Skeletal muscle satellite cell (primary cell): ENCODE measurements at regions not wholly inside any gene's neighbourhood (a gene's known extent, or its start where the extent isn't known, plus 50 kb on each side); places are given as distances from the start of the nearest gene placed in this dataset.
"Not testable (repeated sequence)": the region's sequence is repeated elsewhere in the genome, so short reads cannot be mapped to it uniquely, and the experiment has no call there.

ENCODE experiments used
- H3K27me3 ChIP-seq: 2 replicates; pipeline ENCODE4 v1.7.0; 2013; ENCODE audit warnings: low read length; ENCODE audit not compliant: control insufficient read depth, insufficient read depth
- H3K36me3 ChIP-seq: 2 replicates; pipeline ENCODE4 v1.7.0; 2013; ENCODE audit warnings: mild to moderate bottlenecking, control low read depth, low read length; ENCODE audit not compliant: insufficient read depth
- H3K4me1 ChIP-seq: 2 replicates; pipeline ENCODE4 v1.7.0; 2013; ENCODE audit warnings: low read length; ENCODE audit not compliant: control insufficient read depth, insufficient read depth
- H3K4me2 ChIP-seq: 2 replicates; pipeline ENCODE4 v1.7.0; 2013; ENCODE audit warnings: mild to moderate bottlenecking, low read length
- H3K4me3 ChIP-seq: 2 replicates; pipeline ENCODE4 v1.7.0; 2013; ENCODE audit warnings: low read length
- H3K9ac ChIP-seq: 2 replicates; pipeline ENCODE4 v1.7.0; 2013; ENCODE audit warnings: mild to moderate bottlenecking, low read depth, low read length, moderate library complexity
- H3K9me3 ChIP-seq: replicated peaks from 2 replicates; pipeline ENCODE4 v1.7.0; 2013; ENCODE audit warnings: mild to moderate bottlenecking, control low read depth, low read length

DNA sequence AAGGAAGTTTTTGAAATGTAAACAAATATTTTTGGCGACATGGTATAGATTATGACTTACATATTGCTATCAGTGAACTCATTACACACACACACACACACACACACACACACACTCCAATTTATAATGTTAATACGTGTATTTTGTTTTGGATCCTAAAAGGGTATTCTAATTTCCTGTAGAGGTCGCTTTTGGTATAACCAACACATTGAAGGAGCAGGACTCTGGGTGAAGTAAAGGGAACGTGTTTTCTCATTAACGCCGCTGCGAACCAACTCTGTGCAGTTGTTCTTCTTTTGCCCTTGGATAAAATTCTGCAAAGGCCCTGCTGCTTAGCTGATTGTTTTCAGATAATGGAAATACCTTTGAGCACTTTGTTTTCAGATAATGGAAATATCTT is 190.4 kb downstream of the PMAIP1 start:
- H3K27me3 ChIP-seq = peaks cover 42% of the 10 kb centered on the region
- H3K36me3 ChIP-seq = no peaks in the 10 kb centered on the region
- no peak overlapping the region for H3K4me3 ChIP-seq
- no peaks in the 10 kb centered on the region for H3K4me1 ChIP-seq
- H3K9me3 ChIP-seq = no peaks in the 10 kb centered on the region
- H3K4me2 ChIP-seq = no peak overlapping the region
- H3K9ac ChIP-seq = no peak overlapping the region

DNA sequence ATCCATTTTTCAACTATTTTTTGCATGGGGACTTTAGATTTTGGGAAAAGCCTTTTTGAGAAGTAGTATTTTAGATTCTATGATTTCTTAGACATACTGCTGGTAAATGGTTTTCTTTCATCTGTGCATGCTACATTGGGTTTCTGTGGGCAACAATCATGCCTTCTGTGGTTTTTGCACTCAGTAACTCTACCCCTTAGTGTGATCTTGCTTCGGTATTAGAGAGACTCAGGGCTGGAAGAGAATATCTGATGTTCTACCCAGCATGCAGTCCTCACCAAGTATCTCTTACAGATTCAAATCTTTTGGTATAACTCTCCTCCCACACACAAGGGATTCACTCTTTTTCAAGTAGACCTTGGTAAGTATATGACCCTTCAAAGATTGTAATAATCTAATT is 183.0 kb downstream of the PMAIP1 start:
- H3K4me2 ChIP-seq = no peak overlapping the region
- H3K36me3 ChIP-seq = no peaks in the 10 kb centered on the region
- no peak overlapping the region for H3K9ac ChIP-seq
- peaks cover 69% of the 10 kb centered on the region for H3K27me3 ChIP-seq
- no peaks in the 10 kb centered on the region for H3K4me1 ChIP-seq
- no peaks in the 10 kb centered on the region for H3K9me3 ChIP-seq
- no peak overlapping the region for H3K4me3 ChIP-seq

DNA sequence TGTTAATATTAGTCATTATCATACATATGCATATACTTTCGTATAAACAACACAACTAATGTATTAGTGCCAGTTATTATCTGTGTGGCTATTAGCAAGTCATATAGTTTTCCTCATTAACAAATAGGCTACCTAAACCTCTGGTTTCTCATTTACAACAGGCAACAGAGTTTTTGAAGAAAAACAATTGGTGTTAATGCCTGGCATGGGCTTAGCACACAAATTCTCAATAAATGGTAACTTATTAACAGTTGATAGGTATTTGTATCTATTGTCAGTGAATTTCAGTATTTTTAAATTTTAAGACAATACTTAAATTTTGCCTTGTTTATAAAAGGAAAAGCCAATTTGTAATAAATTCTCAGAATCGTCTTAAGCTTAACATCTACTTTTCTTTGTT is 182.5 kb downstream of the PMAIP1 start:
- H3K9ac ChIP-seq = no peak overlapping the region

DNA sequence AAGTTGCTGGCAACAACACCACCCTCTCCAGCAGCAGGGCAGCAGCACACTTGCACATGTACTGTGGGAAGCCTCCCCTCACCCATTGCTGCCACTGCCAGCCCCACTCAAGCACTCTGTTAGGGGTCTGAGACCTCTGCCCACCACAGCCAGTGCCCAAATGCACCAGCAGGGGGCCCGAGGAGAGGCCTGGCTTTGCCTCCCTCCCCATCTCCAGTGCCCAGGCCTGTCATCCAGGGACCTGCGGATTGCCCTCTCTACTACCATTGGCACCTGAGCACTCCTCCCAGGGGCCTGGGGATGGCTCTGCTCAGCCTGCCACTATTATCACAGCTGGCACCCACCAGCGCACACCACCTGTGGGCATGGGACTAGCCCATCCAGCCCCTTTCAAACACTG is 175.7 kb downstream of the PMAIP1 start:
- Histone ChIP-seq H3K36me3 (no peaks in the 10 kb centered on the region), H3K4me1 (no peaks in the 10 kb centered on the region), H3K4me2 (no peak overlapping the region), H3K9ac (no peak overlapping the region), H3K27me3 (peaks cover 30% of the 10 kb centered on the region), H3K4me3 (no peak overlapping the region), H3K9me3 (no peaks in the 10 kb centered on the region)

More for the DNA sequence above, 182.5 kb downstream of the PMAIP1 start:
- H3K4me3 ChIP-seq = no peak overlapping the region
- H3K36me3 ChIP-seq = no peaks in the 10 kb centered on the region
- H3K4me2 ChIP-seq = no peak overlapping the region
- no peaks in the 10 kb centered on the region for H3K4me1 ChIP-seq
- no peaks in the 10 kb centered on the region for H3K9me3 ChIP-seq
- peaks cover 70% of the 10 kb centered on the region for H3K27me3 ChIP-seq

DNA sequence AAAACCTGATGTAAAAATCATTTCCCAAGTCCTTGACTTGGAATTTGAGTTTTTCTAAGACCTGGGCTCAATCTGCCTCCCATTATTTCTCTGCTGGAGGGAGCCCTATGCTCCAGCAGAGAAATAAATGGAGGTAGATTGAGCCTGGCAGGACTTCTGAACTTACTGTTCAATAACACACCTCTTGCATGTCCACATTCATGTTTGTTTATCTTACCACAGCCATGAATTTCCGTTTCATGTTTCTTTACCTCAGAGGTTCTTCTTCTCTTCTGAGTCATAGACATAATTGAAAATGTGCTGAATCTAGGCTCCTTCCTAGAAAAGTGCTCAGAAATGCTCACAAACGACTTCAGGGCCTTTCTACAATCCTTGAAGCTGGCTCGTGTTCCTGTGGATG is 170.8 kb downstream of the PMAIP1 start:
- H3K36me3 ChIP-seq = no peaks in the 10 kb centered on the region
- no peaks in the 10 kb centered on the region for H3K9me3 ChIP-seq
- no peak overlapping the region for H3K4me2 ChIP-seq
- no peak overlapping the region for H3K4me3 ChIP-seq
- H3K27me3 ChIP-seq = peaks cover 18% of the 10 kb centered on the region
- no peaks in the 10 kb centered on the region for H3K4me1 ChIP-seq
- H3K9ac ChIP-seq = no peak overlapping the region

DNA sequence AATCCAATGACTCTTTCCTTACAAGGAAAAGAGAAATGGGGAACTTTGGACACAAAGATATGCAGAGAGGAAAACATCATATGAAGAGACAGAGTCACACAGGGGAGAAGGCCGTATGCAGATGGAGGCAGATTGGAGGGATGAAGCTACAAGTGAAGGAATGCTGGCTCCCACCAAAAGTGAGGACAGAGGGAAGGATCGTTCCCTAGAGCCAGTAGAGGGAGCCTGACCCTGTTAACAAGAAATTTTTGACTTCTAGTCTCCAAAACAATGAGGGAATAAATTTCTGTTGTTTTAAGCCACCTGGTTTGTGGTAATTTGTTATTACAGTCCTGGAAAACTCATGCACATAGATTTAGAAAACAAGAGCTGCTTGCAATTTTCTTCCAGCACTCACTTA is 169.3 kb downstream of the PMAIP1 start:
- H3K9me3 ChIP-seq = no peaks in the 10 kb centered on the region
- no peak overlapping the region for H3K9ac ChIP-seq
- peaks cover 18% of the 10 kb centered on the region for H3K27me3 ChIP-seq
- no peak overlapping the region for H3K4me2 ChIP-seq
- H3K36me3 ChIP-seq = no peaks in the 10 kb centered on the region
- H3K4me3 ChIP-seq = no peak overlapping the region
- no peaks in the 10 kb centered on the region for H3K4me1 ChIP-seq

DNA sequence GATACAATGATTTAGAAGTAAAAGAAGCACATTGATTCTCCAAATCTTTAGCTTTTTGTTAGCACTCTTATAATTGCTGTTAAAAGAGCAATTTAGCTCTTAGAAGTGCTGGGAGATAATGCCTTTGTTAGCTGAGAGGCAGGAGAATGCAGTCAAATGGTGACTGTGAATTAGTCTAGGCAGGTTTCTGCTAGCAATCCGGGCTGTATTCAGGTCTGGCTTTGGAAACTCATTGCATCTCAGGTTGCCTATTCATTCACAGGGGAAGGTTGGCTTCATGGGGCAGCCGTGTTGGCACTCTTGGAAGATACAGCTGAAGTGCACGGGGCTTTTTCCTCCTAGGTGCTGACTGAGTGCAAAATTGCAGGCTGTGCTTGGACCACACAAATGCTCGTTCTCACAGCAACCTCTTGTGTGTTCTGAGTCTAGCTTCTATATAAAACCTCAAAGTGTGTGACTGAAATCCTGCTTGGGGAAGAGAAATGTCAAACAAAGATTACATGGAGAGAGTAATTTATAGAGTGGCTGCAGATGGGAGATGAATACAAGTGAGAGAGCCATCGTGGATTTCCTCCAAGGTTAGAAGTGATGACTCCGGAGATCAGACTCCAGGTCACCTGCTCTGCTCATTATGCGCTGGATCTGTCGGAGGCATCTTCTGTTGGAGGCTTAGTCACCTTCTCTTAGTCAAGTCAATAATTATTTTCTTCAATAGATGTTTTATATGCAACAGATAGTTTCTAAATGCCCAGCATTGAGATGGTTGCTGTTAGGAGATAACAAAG is 167.8 kb downstream of the PMAIP1 start:
- Histone ChIP-seq H3K36me3 (no peaks in the 10 kb centered on the region), H3K4me1 (no peaks in the 10 kb centered on the region), H3K4me3 (no peak overlapping the region), H3K27me3 (peaks cover 18% of the 10 kb centered on the region), H3K4me2 (no peak overlapping the region), H3K9me3 (no peaks in the 10 kb centered on the region), H3K9ac (no peak overlapping the region)

DNA sequence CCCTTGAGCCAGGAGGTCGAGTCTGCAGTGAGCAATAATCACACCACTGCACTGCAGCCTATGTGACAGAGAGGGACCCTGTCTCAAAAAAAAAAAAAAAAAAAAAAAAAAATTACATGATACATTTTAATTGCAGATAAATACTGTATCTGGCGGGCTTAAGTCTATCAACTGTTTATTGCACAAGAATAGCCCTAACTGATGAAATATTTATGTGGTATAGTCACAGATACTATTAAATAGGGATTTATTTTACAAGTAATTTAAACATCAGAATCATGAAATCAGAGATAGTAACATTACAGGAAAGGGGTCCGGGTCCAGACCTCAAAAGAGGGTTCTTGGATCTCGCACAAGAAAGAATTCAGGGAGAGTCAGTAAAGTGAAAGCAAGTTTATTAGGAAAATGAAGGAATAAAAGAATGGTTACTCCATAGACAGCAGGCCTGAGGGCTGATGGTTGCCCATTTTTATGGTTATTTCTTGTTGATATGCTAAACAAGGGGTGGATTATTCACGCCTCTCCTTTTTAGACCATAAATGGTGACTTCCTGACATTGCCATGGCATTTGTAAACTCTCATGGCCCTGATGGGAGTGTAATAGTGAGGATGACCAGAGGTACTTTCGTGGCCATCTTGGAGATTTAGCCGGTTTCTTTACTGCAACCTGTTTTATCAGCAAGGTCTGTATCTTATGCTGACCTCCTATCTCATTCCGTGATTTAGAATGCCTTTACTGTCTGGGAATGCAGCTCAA is 166.6 kb downstream of the PMAIP1 start:
- H3K4me2 ChIP-seq = no peak overlapping the region
- no peaks in the 10 kb centered on the region for H3K4me1 ChIP-seq
- peaks cover 26% of the 10 kb centered on the region for H3K27me3 ChIP-seq
- H3K36me3 ChIP-seq = no peaks in the 10 kb centered on the region
- H3K9ac ChIP-seq = no peak overlapping the region
- H3K4me3 ChIP-seq = no peak overlapping the region
- H3K9me3 ChIP-seq = no peaks in the 10 kb centered on the region

DNA sequence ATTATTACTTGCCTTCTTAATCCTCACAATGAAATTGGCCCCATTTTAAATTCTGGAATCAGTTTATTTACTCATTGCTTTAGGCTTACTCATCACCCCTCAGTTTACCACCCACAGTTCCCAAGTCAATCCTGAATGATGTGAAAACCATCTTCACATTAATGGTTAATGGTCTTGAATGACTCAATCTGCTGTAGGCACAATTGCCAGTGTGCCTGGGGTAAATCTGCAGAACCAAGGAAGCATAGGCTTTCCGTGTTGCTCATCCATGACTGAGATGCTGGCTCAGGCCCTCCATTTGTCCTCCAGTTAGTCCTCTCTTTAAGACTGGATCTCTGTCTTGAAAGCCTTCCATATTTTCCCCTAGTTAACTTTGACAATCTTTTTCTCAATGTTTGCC is 164.5 kb downstream of the PMAIP1 start:
- Histone ChIP-seq H3K9me3 (no peaks in the 10 kb centered on the region), H3K4me2 (no peak overlapping the region), H3K4me1 (no peaks in the 10 kb centered on the region)

DNA sequence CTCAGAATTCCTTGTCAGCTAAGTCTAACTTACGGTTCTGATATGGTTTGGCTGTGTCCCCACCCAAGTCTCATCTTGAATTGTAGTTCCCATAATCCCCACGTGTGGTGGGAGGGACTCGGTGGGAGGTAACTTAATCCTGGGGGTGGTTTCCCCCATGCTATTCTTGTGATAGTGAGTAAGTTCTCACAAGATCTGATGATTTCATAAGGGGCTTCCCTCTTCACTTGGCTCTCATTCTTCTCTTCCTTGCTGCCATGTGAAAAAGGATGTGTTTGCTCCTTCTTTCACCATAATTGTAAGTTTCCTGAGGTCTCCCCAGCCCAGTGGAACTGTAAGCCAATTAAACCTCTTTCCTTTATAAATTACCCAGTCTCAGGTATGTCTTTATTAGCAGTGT is 163.0 kb downstream of the PMAIP1 start:
- H3K9ac ChIP-seq, H3K4me3 ChIP-seq, H3K36me3 ChIP-seq: not testable (repeated sequence)

More for the DNA sequence above, 164.5 kb downstream of the PMAIP1 start:
- H3K4me3 ChIP-seq = no peak overlapping the region
- H3K36me3 ChIP-seq = no peaks in the 10 kb centered on the region
- peaks cover 35% of the 10 kb centered on the region for H3K27me3 ChIP-seq
- H3K9ac ChIP-seq = no peak overlapping the region

DNA sequence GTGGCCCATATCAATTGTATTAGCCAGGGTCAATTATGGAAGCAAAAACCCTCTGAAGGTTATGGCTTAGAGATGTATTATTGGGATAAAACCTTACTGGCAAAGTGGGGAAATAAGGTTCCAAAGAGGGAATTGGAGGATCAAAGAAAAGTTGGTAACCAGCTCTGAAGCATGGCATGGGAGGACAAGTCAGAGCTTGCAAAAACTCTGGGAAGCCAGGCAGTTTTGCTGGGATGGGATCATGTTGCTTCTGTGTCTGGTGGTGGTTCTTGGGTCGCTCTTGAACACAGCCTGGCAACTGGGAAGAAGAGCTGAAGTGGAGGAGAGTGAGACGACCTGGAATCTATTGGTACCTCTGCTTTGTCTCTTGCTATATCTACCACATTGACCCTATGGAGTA is 162.6 kb downstream of the PMAIP1 start:
- H3K4me2 ChIP-seq = no peak overlapping the region
- no peak overlapping the region for H3K4me3 ChIP-seq
- H3K9me3 ChIP-seq = no peaks in the 10 kb centered on the region
- H3K9ac ChIP-seq = no peak overlapping the region
- H3K36me3 ChIP-seq = no peaks in the 10 kb centered on the region
- H3K4me1 ChIP-seq = no peaks in the 10 kb centered on the region
- H3K27me3 ChIP-seq = peaks cover 21% of the 10 kb centered on the region

More for the DNA sequence above, 163.0 kb downstream of the PMAIP1 start:
- peaks cover 26% of the 10 kb centered on the region for H3K27me3 ChIP-seq
- H3K4me2 ChIP-seq, H3K4me1 ChIP-seq, H3K9me3 ChIP-seq: not testable (repeated sequence)

DNA sequence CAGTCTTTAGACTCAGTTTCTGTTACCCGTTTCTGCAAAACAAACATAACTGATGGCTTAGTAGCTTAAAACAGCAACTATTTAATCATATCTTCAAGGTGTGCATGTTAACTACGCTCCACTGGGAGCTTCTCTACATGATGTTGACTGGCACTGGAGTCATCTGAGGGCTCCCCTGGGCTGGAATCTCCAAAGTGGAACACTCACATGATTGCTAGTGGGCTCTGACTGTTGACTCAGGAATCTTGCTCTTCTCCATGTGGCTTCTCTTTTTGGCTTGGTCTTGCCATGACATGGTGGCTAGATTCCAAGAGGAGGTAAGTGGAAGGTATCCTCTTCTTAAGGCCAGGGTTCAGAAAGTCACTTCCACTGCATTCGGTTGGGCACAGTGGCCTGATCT is 160.8 kb downstream of the PMAIP1 start:
- no peaks in the 10 kb centered on the region for H3K4me1 ChIP-seq
- H3K9me3 ChIP-seq = no peaks in the 10 kb centered on the region
- H3K27me3 ChIP-seq = peaks cover 19% of the 10 kb centered on the region
- H3K4me3 ChIP-seq = no peak overlapping the region
- no peak overlapping the region for H3K9ac ChIP-seq
- H3K4me2 ChIP-seq = no peak overlapping the region
- no peaks in the 10 kb centered on the region for H3K36me3 ChIP-seq
